HepG2 (cell line): ENCODE measurements at regions not wholly inside any gene's neighbourhood (a gene's known extent, or its start where the extent isn't known, plus 50 kb on each side); places are given as distances from the start of the nearest gene placed in this dataset.

Experiments
- ESRRA ChIP-seq: sonication (generic); formaldehyde crosslinking; IDR thresholded peaks from 2 replicates; pipeline ENCODE4 v1.5.1; 2020; ENCODE audit warnings: mild to moderate bottlenecking, low read depth, missing genetic modification reagents
- FOSL2 ChIP-seq: sonication (generic); formaldehyde crosslinking; IDR thresholded peaks from 2 replicates; pipeline ENCODE4 v1.4.0; 2020; ENCODE audit warnings: missing genetic modification reagents
- HNRNPL ChIP-seq: fragments of 200-400 bp; formaldehyde crosslinking; IDR thresholded peaks from 2 replicates; pipeline ENCODE4 v1.6.1; 2017; ENCODE audit warnings: mild to moderate bottlenecking, low read depth, low read length
- NFIC ChIP-seq: IDR thresholded peaks from 2 replicates; pipeline ENCODE4 v1.6.1; 2012; ENCODE audit warnings: mild to moderate bottlenecking, low read length, inconsistent platforms
- ZNF678 ChIP-seq: sonication (generic); formaldehyde crosslinking; IDR thresholded peaks from 2 replicates; pipeline ENCODE4 v1.4.0; 2020; ENCODE audit warnings: mild to moderate bottlenecking, missing genetic modification reagents
- TF ChIP-seq, protein P1 (sequence below), 2 experiments: fragments of 450-650 bp in 1 of 2; sonication (generic) in 1 of 2; formaldehyde crosslinking in 1 of 2; IDR thresholded peaks; 2 replicates each; pipeline versions ENCODE4 v1.6.1 to v1.8.0; 2016 to 2022; ENCODE audit warnings: antibody characterized with exemption in 1 of 2, mild to moderate bottlenecking in 1 of 2, missing genetic modification reagents in 1 of 2

DNA sequence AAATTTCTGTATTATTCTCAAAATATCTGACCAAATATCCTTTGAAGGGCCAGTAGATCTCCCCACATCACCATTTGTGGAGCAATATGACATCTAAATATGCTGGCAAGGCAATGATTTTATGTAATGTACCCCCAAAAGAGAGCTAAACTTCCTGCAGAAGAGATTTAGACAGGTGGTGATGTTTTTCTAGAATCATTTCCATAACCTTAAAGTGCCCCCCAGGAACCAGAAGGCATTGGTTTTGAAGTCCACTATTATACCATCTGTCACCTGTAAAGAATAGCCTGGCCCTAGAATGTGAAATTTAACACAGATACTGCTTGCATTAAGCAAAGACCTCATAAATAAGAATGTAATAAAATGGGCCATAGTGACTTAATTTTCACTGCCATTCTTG is 77.9 kb upstream of the ABLIM1 start (continued):
- TF ChIP-seq, protein P1, sequence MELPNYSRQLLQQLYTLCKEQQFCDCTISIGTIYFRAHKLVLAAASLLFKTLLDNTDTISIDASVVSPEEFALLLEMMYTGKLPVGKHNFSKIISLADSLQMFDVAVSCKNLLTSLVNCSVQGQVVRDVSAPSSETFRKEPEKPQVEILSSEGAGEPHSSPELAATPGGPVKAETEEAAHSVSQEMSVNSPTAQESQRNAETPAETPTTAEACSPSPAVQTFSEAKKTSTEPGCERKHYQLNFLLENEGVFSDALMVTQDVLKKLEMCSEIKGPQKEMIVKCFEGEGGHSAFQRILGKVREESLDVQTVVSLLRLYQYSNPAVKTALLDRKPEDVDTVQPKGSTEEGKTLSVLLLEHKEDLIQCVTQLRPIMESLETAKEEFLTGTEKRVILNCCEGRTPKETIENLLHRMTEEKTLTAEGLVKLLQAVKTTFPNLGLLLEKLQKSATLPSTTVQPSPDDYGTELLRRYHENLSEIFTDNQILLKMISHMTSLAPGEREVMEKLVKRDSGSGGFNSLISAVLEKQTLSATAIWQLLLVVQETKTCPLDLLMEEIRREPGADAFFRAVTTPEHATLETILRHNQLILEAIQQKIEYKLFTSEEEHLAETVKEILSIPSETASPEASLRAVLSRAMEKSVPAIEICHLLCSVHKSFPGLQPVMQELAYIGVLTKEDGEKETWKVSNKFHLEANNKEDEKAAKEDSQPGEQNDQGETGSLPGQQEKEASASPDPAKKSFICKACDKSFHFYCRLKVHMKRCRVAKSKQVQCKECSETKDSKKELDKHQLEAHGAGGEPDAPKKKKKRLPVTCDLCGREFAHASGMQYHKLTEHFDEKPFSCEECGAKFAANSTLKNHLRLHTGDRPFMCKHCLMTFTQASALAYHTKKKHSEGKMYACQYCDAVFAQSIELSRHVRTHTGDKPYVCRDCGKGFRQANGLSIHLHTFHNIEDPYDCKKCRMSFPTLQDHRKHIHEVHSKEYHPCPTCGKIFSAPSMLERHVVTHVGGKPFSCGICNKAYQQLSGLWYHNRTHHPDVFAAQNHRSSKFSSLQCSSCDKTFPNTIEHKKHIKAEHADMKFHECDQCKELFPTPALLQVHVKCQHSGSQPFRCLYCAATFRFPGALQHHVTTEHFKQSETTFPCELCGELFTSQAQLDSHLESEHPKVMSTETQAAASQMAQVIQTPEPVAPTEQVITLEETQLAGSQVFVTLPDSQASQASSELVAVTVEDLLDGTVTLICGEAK (IDR thresholded peaks at IDR 0.05), result no peak
- TF ChIP-seq, protein P1 (CRISPR knock-in tag; IDR thresholded peaks at IDR 0.05), result no peak
- TF ChIP-seq ESRRA (CRISPR knock-in tag) (no peak), HNRNPL (no peak), NFIC (no peak), FOSL2 (CRISPR knock-in tag) (no peak), ZNF678 (CRISPR knock-in tag) (no peak)
